Astrocyte of the cerebellum (primary cell): ENCODE measurements at regions not wholly inside any gene's neighbourhood (a gene's known extent, or its start where the extent isn't known, plus 50 kb on each side); places are given as distances from the start of the nearest gene placed in this dataset.

Experiments
- DNase-seq: peaks from one replicate; pipeline ENCODE4 v3.0.0-alpha.2; 2011; ENCODE audit warnings: low read depth
- H3K4me3 ChIP-seq: 2 replicates; pipeline ENCODE4 v1.5.1; 2011; ENCODE audit warnings: mild to moderate bottlenecking, low read depth, low read length, moderate library complexity
- in situ Hi-C: cut with HindIII; loops from 2 replicates; pipeline ENCODE4 v1.10.0; 2017; ENCODE audit warnings: low sequenced_read_pairs
- TF ChIP-seq, protein P1 (sequence below): IDR thresholded peaks from 2 replicates; pipeline ENCODE4 v1.5.1; 2012; ENCODE audit warnings: low read length, low read depth, moderate library complexity, mild to moderate bottlenecking; ENCODE audit errors: missing control alignments

DNA sequence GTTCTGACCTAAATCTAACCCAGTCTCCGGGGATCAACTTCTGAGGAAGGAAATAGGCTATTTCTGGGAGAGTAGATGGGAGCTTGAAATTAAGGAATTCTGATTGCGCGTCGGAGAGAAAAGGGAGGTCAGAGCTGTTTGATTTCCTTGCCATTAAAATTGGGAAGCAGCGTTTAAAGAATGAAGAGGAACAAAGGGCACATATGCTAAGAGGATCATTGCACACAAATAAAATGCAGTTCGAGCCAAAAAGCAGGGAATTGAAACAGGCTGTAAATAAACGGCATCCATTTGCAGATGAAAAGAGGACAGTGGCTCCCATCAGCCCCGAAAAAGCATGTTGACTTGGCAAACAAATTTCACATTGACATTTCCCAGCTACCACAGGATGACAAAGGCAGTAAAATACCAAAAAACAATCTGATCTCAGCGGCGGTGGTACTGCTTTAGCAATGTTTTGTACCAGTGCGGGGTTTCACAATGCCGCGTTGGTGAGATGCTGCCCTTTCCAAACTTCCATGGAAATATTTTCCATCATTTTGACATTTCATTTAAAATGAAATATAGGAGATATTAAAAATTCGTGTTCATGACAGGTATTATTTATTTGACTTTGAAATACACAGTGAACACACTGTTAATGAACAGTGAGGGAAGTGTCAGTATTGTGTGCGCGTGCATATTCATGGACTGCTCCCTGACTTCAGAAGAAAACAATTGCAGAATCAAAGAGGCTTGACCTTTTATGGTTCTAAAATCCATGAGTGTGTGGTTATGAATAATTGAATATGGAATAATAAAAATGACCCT, 108.8 kb downstream of the SQOR start:
- TF ChIP-seq, protein P1, sequence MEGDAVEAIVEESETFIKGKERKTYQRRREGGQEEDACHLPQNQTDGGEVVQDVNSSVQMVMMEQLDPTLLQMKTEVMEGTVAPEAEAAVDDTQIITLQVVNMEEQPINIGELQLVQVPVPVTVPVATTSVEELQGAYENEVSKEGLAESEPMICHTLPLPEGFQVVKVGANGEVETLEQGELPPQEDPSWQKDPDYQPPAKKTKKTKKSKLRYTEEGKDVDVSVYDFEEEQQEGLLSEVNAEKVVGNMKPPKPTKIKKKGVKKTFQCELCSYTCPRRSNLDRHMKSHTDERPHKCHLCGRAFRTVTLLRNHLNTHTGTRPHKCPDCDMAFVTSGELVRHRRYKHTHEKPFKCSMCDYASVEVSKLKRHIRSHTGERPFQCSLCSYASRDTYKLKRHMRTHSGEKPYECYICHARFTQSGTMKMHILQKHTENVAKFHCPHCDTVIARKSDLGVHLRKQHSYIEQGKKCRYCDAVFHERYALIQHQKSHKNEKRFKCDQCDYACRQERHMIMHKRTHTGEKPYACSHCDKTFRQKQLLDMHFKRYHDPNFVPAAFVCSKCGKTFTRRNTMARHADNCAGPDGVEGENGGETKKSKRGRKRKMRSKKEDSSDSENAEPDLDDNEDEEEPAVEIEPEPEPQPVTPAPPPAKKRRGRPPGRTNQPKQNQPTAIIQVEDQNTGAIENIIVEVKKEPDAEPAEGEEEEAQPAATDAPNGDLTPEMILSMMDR: no peak
- H3K4me3 ChIP-seq: no peak overlapping the region
- no peak for DNase-seq
- in situ Hi-C loops: no loop called here

DNA sequence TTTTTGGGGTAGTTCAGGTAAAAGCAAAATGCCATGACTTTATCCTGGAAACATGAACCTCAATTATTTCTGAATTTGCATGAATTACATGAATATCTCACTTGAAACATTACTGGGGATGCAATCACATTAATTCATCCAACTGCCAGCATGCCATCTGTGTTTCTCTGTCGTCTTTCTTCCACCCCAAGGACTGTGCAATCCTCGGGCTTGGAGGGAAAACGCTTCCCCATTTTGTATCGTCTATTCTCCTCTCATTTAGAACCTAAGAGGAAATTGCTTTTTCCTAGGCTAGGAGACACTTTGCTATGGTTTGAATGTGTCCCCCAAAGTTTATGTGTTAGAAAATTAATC, 109.4 kb downstream of the SQOR start:
- in situ Hi-C loops: no loop called here
- no peak for DNase-seq
- TF ChIP-seq, protein P1: no peak
- H3K4me3 ChIP-seq: no peak overlapping the region

DNA sequence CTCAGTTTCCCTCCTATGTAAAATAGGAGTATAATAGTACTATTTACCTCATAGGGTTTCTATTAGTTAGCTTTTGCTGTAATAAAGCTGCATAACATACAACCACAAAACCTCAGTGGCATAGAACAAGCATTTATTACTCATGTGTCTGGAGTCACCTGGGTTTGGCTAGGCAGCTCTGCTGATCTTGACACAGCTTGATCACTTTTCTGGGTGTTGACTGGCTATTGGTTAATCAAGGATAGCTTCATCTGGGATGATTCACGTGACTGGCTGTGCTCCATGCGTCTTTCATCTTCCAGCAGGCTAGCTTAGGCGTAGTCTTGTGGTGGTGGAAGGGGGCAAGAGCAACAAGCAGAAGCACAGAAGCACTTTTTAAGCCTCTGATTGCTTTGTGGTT, 112.6 kb downstream of the SQOR start:
- in situ Hi-C loops: no loop called here
- H3K4me3 ChIP-seq: no peak overlapping the region
- TF ChIP-seq, protein P1: no peak
- no peak for DNase-seq

DNA sequence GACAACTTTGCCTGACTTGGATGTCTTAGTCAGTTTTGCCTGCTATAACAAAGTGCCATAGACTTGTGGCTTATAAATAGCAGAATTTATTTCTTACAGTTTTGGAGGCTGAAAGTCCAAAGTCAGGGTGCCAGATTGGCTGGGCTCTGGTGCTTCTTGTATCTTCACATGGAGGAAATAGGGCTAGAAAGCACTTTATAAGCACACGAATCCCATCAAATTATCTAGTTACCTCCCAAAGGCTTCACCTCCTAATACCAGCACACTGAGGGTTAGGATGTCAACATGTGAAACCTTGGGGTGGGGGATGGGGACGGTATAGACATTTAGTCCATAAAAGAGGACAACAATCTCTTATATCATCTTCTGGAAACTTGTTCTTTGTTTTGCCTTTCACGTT, 116.8 kb downstream of the SQOR start:
- in situ Hi-C loops: no loop called here
- DNase-seq: no peak
- TF ChIP-seq, protein P1: no peak
- no peak overlapping the region for H3K4me3 ChIP-seq

DNA sequence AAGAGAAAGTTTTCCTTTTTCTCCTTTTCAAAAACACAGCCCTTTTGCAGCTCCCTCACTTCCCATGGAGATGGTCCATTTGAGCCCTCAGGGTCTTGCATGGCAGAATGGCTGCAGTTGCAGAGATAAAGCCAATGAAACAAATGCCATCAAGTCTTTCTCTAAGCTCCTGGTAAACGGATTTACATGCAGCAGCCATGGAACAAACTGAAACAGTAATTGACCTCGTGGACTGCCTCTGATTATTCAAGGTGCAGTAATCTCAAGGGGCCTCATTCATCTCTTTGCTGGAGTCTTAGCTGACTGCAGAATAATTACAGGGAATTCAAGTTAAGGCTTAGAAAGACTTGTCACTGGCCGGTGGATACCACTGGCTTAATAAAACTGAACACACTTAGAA, 125.1 kb downstream of the SQOR start:
- in situ Hi-C loops: no loop called here
- TF ChIP-seq, protein P1: no peak
- no peak for DNase-seq
- H3K4me3 ChIP-seq: no peak overlapping the region

DNA sequence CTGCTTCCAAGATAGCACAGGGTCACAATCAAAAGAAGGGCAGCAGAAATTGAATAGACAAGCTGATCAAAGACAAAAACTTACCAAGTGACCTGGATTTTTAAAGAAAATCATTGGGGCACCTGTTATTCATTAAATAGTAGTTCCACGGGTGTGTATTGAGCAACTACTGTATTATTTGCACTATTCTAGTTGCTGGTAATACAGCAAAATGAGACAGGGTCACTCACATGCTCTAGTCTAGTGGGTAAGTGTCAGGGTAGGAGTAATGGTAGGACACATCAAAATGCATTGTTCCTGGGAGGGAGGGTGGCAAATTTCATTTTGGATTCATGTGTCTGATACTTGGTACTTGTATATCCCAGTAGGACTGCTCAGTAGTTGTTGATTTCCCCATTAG, 127.9 kb downstream of the SQOR start:
- no peak overlapping the region for H3K4me3 ChIP-seq
- in situ Hi-C loops: no loop called here
- TF ChIP-seq, protein P1: no peak
- no peak for DNase-seq
